ENCODE measurements at regions not wholly inside any gene's neighbourhood (a gene's known extent, or its start where the extent isn't known, plus 50 kb on each side); places are given as distances from the start of the nearest gene placed in this dataset.
"Not testable (repeated sequence)": the region's sequence is repeated elsewhere in the genome, so short reads cannot be mapped to it uniquely, and the experiment has no call there.

GRCh38 chr11:80724366-80724765 is 1283.5 kb upstream of the TENM4 start:
- no peak for DNase-seq (ENCODE audit: low read depth in 2 of 2, low spot score in 1 of 2)

DNA sequence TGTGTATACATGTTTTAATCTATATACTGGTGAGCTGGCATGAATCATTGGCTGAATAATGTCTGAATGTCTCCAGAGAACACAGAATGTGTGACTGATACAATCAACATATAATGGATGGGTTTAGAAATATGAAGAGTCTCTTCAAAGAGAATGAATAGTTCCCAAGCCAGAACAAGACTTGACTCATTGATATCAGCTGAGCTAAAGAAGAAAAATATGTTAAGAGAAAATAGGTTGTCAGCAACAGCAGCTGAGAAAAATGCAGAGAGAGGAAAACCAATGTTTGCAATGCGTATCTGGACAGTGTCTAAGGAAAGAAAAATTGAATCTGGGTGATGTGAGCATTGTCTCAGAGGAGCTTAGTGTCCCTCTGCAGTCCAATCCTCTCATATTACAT is 1281.8 kb upstream of the TENM4 start:
- no peak for DNase-seq (ENCODE audit: low read depth in 2 of 2, low spot score in 1 of 2)

DNA sequence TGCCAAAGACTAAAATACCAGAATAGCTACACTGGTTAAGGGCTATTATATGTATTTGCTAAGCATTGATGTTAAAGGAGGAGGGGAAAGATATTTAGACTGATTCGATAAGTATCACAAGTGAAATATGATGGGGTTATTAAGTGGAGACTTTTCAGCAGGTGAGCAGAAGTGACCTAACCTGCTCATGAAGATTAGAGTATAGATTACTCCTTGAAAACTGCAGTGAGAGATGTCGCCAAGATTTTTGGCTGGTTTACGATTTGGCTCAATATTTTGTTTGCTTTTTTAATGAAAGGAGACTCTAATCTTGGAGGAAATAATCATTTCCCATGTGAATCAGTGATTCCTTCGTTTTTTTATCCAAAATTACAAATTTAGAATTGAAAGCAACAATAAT is 1279.5 kb upstream of the TENM4 start:
- DNase-seq (ENCODE audit: low read depth in 2 of 2, low spot score in 1 of 2), result no peak

DNA sequence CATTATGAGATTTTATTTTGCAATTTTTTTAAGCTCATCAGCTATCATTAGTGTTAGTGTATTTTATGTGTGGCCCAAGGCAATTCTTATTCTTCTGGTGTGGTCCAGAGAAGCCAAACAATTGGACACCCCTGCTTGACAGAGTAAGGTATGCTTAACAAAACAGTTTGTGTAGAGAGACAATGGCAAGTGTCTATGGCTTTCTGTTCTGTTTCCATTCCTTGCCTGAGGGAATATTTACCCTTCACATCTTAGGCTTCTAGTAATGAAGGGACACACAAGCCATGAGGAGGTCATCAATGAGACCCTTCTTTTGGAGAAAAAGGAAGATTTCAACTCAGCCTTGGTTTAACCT is 1278.4 kb upstream of the TENM4 start:
- no peak for DNase-seq (ENCODE audit: low read depth in 2 of 2, low spot score in 1 of 2)

GRCh38 chr11:80718611-80719291 is 1277.9 kb upstream of the TENM4 start:
- no peak for DNase-seq (ENCODE audit: low read depth in 2 of 2, low spot score in 1 of 2)

- DNase-seq (ENCODE audit: low read depth in 2 of 2, low spot score in 1 of 2), result no peak
Measured at GRCh38 chr11:80702264-80702663, 1261.4 kb upstream of the TENM4 start.

- DNase-seq (ENCODE audit: low read depth in 2 of 2, low spot score in 1 of 2), result no peak
Measured at GRCh38 chr11:80700386-80700785, 1259.6 kb upstream of the TENM4 start.

DNA sequence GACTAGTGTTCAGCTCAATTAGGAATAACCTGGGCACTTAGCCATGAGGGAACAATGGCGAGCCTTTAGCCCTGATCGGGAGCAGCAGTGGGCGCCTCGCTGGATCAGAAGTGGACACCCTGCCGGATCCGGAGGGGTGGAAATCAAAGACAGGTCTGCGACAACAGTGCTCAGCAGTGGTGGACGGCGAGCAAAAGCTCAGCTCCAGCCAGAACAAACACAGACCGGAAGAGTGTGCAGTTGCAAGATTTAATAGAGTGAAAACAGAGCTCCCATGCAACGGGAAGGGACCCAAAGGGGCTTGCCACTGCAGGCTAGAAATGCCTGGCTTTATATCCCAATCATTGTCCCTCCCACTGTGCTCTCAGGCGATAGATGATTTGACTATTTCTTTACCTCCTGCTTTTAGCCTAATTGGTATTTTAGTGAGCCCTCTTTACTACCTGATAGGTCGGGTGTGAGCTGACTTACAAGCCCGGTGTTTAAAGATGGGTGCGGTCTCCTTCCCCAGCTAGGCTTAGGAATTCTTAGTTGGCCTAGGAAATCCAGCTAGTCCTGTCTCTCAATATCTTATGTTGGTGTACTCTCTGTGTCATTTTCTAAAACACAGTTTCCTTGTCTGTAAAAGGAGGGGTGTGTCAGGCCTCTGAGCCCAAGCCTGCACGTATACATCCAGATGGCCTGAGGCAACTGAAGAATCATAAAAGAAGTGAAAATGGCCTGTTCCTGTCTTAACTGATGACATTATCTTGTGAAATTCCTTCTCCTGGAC is 1258.8 kb upstream of the TENM4 start:
- not testable (repeated sequence) for DNase-seq (ENCODE audit: low read depth in 2 of 2, low spot score in 1 of 2)

DNA sequence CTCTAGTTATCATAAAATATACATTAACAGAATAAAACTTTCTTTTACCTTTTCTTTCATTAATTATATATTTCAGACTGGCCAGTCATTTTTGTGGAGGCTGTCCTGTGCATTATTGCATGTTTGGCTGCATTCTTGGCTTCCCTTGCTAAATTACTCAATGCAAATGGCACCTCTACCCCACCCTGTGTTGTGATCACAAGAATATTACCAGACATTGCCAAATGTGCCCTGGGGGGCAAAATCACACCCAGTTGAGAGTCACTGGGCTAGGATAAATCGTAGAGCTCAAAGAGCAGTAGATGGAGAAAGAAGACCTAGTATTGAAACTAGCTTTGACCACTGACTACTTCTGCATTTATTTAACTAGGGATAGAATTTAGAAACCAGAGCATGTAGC is 1257.8 kb upstream of the TENM4 start:
- DNase-seq (ENCODE audit: low read depth in 2 of 2, low spot score in 1 of 2), result no peak

GRCh38 chr11:80694385-80694784 is 1253.6 kb upstream of the TENM4 start:
- DNase-seq (ENCODE audit: low read depth in 2 of 2, low spot score in 1 of 2), result no peak

- no peak for DNase-seq (ENCODE audit: low read depth in 2 of 2, low spot score in 1 of 2)
Measured at GRCh38 chr11:80687941-80688340, 1247.1 kb upstream of the TENM4 start.

- DNase-seq (ENCODE audit: low read depth in 2 of 2, low spot score in 1 of 2), result no peak
Measured at GRCh38 chr11:80686889-80687288, 1246.1 kb upstream of the TENM4 start.

GRCh38 chr11:80673566-80673965 is 1232.7 kb upstream of the TENM4 start:
- DNase-seq (ENCODE audit: low read depth in 2 of 2, low spot score in 1 of 2), result no peak

DNA sequence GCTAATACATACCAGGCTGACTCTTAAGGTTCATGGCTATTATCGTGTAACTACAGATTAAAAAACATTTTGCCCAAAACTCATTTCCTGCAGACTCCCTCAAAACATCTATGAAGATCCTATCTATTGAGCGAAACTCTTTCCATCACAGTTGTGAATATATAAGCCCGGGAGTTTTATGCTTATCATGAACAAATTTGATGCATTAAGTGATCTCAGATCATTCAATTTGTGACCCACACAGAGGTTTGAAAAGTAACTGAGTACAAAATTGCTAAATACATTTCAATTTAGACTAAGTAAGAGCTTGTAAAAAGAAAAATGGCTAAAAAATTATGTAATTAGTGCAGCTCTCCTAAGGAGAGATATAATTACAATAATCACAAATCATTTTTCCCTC is 1228.8 kb upstream of the TENM4 start:
- no peak for DNase-seq (ENCODE audit: low read depth in 2 of 2, low spot score in 1 of 2)

GRCh38 chr11:80668039-80668438 is 1227.2 kb upstream of the TENM4 start:
- no peak for DNase-seq (ENCODE audit: low read depth in 2 of 2, low spot score in 1 of 2)

GRCh38 chr11:80655834-80656233 is 1215.0 kb upstream of the TENM4 start:
- DNase-seq (ENCODE audit: low read depth in 2 of 2, low spot score in 1 of 2), result no peak

- DNase-seq (ENCODE audit: low read depth in 2 of 2, low spot score in 1 of 2), result no peak
Measured at GRCh38 chr11:80650966-80651365, 1210.1 kb upstream of the TENM4 start.

- no peak for DNase-seq (ENCODE audit: low read depth in 2 of 2, low spot score in 1 of 2)
Measured at GRCh38 chr11:80649186-80649585, 1208.4 kb upstream of the TENM4 start.

DNA sequence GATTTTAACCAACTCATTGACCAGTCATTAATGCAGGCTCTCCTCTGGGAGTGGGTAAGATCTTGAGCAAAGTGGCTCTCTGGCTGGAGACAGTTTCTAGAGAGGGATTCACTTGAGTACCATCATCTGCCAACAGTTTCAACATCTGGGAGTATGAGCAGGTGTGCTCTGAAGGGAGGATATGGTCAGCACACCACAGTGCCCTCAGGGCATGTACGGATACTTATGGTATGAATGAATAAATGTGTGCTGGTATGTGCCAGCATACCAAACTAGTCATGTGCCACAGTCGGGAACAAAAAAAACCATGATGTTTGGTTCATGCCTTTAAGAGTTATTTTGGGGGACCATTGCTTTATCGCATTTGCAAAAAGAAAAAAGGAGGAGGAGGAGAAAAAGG is 1197.5 kb upstream of the TENM4 start:
- no peak for DNase-seq (ENCODE audit: low read depth in 2 of 2, low spot score in 1 of 2)

- no peak for DNase-seq (ENCODE audit: low read depth in 2 of 2, low spot score in 1 of 2)
Measured at GRCh38 chr11:80637571-80637970, 1196.7 kb upstream of the TENM4 start.

- no peak for DNase-seq (ENCODE audit: low read depth in 2 of 2, low spot score in 1 of 2)
Measured at GRCh38 chr11:80636999-80637398, 1196.2 kb upstream of the TENM4 start.

DNA sequence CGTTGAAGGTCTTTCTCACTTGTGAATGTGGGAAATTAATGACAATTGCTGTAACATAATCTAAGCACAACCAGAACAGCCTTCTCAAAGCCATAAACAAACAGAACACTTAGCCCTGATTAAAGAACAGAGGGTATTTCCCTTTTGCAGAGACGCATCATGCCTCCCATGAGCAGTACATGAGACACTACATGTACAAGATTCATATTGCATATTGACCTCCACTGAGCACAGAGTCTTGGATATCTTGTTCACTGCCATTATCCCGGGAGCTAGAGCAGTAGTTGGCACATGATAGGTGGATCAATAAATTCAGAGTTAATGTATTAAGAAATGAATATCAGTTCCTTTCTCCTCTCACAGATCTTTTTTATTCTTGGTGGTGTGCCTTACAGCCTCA is 1194.3 kb upstream of the TENM4 start:
- DNase-seq (ENCODE audit: low read depth in 2 of 2, low spot score in 1 of 2), result no peak

DNA sequence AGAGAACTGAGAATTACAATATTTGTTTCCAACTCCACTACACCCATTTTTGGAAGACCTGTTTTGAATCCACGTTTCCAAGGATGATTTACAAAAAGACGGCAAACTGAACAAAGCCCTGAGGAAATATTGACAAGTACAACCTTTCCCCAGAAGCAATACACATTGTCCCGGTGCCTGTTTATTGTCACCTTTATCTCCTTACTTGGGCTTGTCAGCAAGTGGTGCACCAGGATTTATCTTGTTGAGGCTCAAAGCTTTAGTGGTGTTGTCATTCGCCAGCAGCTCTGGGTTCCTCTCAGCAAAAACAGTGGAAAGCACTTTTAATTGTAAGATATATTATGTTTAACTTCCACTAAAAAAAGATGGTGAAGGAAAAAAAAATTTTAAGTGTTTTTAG is 1191.9 kb upstream of the TENM4 start:
- no peak for DNase-seq (ENCODE audit: low read depth in 2 of 2, low spot score in 1 of 2)
